Stimulated activated CD8-positive, alpha-beta memory T cell treated with anti-CD3 and anti-CD28 coated beads, Interleukin-4, amount 100 ng/mL, for 24 hours (primary cell): ENCODE measurements at regions not wholly inside any gene's neighbourhood (a gene's known extent, or its start where the extent isn't known, plus 50 kb on each side); places are given as distances from the start of the nearest gene placed in this dataset.

Experiments used
- DNase-seq: peaks from one replicate; pipeline ENCODE4 v3.0.0-alpha.2; 2020; ENCODE audit warnings: low read depth

GRCh38 chr16:51900221-51900780 lies 646.6 kb downstream of the TOX3 start:
- DNase-seq = no peak

DNA sequence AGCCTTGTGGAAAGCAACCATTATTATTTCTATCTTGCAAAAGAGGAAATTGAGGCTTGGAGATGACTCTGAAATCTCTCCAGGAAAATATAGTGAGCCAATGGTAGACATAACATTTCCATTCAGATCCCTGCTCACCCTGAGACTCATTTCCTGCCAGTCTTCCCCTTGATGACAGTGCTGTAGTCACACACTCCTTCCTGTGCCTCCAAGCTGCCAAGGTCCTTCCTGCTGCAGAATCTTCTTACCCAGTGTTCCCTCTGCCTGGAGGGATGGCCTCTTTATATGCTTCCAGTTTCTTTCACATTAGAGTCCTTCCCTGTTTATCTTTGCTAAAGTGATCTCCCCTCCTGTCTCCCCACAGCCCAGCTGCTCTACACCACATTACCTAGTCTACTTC lies 648.1 kb downstream of the TOX3 start:
- no peak for DNase-seq

GRCh38 chr16:51896013-51896412 lies 650.9 kb downstream of the TOX3 start:
- no peak for DNase-seq

DNA sequence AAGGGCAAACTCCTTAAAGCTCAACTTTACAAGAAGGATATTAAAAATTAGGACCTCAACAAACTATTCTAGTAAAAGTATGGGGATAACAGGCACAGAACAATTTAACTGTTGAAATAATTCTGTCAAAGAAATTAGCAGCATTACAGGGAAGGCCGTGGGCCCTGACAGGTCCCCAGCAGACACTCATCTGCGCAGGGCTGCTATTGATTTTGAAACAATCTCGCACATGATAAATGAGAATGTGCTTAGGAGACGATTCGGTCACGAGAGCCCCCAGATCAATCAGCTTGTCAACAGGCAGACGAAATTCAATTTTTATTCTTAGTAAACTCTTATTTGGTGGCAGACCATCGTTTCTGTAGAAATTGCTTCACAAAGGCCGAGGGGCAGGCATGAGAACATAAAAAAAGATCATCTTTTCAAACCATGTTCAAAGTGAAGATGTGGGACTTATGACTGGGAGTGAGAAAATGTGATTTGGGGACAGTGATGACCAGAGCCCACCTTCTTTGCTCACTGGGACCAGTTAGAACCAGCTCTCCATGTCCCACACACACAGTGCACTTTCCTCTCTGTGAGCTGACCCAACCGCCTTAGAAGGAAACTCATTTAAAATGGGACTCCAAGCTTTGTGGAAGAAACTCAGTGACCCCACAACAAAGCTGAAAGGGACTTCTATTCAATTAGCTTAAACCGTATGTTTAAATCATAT lies 654.5 kb downstream of the TOX3 start:
- no peak for DNase-seq

GRCh38 chr16:51888534-51888933 lies 658.4 kb downstream of the TOX3 start:
- DNase-seq = no peak

DNA sequence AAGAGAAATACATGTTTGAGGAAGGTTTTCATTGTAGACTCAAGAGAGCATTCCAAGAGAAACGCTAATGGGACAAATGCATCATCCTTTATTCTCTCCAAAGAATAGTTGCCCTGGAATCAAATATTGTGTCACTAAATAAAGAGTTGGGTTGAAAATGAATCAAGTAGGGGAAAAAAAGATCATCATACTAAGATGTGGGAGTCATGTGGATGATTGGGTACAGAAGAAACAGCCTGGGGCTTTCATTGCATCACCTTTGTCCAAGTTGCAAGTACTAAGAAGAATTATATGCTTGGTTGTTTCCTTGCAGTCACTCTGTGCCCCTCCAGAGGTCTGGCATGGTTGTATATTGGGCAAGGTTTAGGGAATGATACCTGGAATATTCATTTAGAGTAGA lies 658.9 kb downstream of the TOX3 start:
- no peak for DNase-seq

DNA sequence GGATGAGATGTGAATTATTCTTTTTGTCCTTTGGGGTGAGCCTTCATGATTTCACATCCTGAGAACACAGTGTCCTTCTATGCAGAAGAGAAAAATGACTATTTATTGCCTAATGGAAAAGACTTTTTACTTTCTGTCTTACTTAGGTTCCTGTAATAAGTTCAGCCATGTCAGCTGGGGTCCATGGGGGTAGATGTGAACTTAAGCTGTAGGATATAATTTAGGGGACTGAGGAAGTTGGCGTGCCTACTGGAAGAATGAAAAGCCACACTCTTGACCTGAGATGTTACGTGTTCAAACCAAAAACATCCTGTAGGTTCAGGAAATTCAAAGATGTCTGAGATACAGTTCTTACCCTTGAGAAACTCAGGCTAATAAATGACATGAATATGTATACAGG lies 660.5 kb downstream of the TOX3 start:
- no peak for DNase-seq

DNA sequence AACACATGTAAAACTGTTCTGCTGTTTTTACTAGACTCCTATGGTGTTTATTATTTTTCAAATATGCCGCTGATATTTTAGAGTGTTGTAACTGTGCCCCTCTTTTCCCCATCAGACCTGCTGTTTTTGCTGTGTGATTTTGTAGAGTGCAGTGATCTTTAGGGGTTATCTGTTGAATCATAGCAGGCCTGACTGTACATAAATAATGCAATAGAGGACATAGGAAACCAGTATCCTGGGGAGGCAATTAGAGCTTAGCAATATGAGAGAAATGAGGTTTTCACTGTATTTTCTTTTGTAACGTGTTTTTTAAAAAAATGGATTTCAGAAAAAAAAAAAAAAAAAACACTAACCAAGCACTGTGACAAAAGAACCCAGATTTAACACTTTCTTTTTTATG lies 662.2 kb downstream of the TOX3 start:
- no peak for DNase-seq

- no peak for DNase-seq
These were observed 665.2 kb downstream of the TOX3 start for GRCh38 chr16:51881731-51882130.

DNA sequence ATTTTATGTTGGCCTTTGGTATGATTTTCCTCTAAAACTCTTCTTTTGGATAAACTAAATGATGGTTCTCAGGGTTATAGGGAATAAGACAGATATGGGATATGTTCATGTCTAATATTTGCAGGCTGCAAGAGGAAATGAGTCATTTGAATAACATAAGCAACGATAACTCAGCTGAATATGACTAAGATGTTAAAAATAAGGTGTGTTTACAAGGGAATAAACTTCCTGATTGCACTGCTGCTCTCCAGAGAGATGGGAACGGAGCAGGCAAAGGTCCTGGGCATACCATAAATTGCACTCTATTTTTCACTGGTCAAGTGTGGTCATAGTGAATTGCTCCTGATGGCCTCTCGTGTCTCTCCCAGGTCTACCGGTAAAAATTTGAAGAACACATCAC lies 666.2 kb downstream of the TOX3 start:
- no peak for DNase-seq

DNA sequence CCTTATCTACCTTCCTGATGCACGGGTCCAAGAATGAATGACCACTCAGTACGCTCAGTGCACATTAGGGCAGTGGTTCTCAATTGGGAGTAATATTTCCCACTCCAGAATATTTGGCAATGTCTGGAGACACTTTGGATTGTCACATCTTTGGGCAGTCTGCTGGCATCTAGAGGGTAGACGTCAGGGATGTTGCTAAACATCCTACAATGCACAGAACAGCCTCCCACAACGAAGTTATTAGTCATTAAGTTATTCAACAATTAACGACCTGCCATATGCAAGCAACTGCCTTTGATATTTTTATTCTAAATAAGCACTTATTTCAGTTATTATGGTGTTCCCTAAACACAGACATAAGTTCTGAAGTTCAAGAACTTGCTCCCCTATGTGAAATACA lies 669.3 kb downstream of the TOX3 start:
- DNase-seq = no peak

DNA sequence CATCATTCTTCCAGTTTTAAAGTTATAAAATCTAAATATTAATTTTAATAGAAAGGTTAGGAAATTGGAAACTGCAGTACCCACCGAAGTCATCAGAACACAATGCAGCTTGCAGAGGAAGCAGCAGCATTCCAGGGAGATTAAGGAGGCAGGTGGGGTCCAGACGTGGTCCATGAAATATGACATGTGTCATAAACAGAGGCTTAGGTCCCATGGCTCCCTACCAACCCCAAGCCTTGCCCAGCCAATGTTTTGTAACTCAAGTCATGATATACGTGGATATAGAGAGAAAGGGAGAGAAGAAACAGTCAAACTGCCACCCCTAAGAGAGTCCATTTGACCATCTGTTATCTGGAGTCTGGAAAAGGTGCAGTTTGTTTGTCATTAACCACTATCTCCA lies 670.0 kb downstream of the TOX3 start:
- DNase-seq = no peak

GRCh38 chr16:51876601-51876875 lies 670.4 kb downstream of the TOX3 start:
- DNase-seq = no peak

GRCh38 chr16:51875834-51876600 lies 670.9 kb downstream of the TOX3 start:
- no peak for DNase-seq

DNA sequence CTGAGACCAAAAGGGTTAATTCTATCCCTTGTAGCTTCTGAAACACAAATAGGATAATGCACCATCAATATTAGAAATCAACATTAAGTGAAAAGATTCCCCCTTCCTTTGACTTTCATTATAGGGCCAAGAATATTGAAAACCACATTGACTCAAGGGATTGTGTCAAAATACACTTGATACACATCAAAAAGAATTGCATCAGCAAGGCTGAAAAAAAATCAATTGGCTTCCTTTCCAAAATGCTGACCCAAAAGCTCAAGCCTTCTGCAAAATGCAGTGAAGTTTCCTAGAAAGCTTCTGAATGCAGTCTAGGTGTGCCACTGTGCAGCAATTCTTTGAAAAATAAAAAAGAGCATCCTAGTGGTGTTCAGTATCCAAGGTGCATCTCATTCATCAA lies 674.4 kb downstream of the TOX3 start:
- DNase-seq = no peak

DNA sequence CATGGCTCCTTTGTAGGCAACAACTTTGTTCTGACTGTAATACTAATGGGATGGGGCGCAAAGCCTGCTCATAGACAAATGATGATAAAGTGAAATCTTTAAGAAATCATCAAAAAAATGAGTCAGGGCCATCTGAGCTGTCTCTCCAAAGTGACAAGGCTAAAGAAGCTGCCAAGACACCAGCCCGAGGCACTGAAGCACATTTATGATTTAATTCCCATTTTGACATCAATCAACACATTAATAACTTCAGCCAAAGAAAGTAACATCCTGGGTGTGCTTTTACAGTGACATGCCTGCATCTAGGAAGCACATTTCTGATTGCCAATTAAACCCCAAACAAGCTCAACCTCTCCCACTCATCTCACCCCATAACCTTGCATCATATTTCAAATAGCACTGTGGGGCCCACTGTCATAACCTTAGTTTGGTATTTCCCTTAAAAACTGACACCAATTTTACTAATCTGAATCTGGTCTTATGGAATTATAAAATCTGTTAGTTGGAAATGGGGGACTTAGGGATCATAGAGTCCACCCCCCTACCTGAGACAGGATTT lies 676.6 kb downstream of the TOX3 start:
- no peak for DNase-seq

DNA sequence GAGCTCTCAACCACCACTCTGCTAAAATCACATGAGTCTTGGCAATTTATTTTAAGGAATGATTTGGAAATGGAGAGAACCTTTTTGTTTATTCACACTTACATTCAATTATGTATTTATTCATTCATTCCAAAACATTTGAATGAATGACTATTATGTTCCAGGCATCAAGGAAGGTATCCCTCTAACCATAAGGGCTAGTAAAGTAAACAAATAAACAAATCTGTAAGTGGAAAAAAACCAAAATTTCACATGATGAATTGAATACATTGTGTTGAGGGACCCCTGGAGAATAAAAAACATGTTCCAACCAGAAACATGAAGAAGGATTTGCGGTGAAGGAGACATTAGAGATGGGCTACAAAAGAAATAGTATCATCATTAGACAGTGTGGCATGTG lies 677.8 kb downstream of the TOX3 start:
- no peak for DNase-seq

DNA sequence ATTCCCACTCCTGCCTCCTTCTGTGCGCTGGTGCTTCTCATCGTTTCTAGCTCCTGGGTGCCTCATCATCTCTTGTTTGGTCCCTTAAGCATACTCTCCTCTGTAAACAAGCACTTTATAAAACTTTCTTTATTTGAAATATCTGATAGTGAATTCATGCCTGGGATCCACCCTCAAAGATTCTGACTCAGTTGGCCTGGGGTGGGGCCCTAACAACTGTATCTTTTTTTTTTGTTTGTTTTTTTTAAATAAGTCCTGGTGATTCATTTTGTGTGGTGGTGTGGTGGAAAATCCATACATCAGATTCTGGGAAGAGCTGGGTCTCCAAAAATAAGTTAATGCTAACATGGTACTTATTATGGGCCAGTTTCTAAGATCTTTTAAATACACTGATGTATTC lies 678.3 kb downstream of the TOX3 start:
- no peak for DNase-seq

DNA sequence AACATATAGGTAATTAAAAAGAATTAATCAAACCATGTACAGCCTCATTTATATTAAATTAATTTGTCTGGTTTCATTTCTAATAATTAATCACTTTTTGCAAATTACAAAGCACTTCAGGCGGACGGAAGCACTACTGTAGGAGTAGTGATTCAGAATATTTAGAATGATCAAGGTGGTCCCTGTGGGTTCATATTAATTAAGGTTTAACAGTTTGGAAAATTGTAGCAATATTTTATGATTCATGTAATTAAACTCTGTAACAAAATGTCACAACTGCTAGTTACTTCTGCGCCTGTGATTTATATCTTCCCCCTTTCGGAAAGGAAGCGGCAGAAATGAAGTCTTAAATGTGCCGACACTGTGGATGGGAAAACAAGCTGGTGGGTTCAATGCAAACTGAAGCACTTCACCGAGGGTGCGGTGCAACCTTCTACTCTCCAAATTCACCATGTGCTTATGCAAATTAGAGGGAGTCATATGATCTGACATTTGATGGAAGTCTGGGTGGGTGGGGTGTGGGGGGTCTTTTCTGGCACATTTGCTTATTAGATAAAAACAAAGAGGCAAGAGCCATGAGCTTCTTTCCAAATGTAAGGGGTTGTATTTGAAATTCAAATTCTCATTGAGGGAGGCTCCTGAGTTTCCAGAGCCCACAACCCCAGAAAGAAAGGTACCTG lies 679.4 kb downstream of the TOX3 start:
- no peak for DNase-seq

- no peak for DNase-seq
These were observed 682.4 kb downstream of the TOX3 start for GRCh38 chr16:51864575-51864974.

GRCh38 chr16:51854401-51854951 lies 692.5 kb downstream of the TOX3 start:
- no peak for DNase-seq

DNA sequence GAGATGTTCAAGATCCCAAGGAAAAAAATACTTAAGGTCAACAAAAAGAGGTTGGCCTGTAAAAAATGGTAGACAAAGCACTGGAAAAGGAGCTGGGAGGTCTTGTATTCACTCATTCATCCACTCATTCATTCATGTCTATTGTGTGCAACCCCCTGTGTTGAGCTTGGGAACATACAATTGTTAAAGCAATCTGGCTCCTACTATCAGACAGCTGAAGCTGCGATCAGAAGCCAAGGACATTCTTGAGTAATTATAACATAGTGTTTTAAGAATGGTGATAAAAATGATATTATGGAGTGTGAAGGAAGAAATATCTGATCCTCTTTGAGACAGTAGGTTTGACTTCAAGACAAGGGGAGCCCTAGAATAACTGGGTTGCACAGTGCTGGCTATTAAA lies 693.4 kb downstream of the TOX3 start:
- DNase-seq = no peak

DNA sequence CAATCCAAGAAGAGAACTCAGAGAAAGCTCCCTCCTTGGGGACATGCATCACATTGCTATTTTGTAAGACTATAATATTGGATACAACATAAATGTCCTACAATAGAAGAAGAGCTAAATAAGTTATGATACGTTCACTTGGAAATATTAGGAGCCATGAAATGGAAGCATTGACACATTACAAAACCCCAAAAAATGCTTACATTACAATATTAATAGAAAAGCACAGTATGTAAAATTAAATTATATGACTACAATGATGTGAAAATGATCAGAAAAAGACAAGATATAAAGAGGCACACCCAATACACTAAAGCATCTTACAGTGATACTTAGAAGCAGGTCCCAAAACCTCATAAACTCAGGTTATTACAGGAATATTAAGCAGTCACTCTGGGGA lies 694.1 kb downstream of the TOX3 start:
- DNase-seq = no peak
